OCI-LY3 (cell line): ENCODE measurements at regions not wholly inside any gene's neighbourhood (a gene's known extent, or its start where the extent isn't known, plus 50 kb on each side); places are given as distances from the start of the nearest gene placed in this dataset.

ENCODE experiments used
- H2AFZ ChIP-seq: fragments of 200-600, 300-600 bp; shearing (Covaris generic); 2 replicates; pipeline ENCODE4 v1.6.0; 2014; ENCODE audit warnings: antibody characterized with exemption, low read depth, low read length
- H3K27ac ChIP-seq: fragments of 200-600, 300-600 bp; sonication (generic); 2 replicates; pipeline ENCODE4 v1.5.1; 2014; ENCODE audit warnings: mild to moderate bottlenecking, low read length, moderate library complexity, mixed read lengths
- H3K27me3 ChIP-seq: fragments of 200-600, 300-600 bp; sonication (generic); 2 replicates; pipeline ENCODE4 v1.6.1; 2014; ENCODE audit warnings: low read depth, low read length, mixed read lengths
- H3K36me3 ChIP-seq: fragments of 200-600, 300-600 bp; sonication (generic); replicated peaks from 2 replicates; pipeline ENCODE3; 2014; ENCODE audit warnings: low read depth, low read length, mixed read lengths
- H3K4me1 ChIP-seq: fragments of 300-600, 200-600 bp; sonication (generic); 2 replicates; pipeline ENCODE4 v1.6.1; 2014; ENCODE audit warnings: low read length, mixed read lengths
- H3K4me2 ChIP-seq: fragments of 200-600, 300-600 bp; sonication (generic); 2 replicates; pipeline ENCODE4 v1.6.1; 2014; ENCODE audit warnings: low read length, mixed read lengths
- H3K4me3 ChIP-seq: fragments of 300-600, 200-600 bp; sonication (generic); 2 replicates; pipeline ENCODE4 v1.5.1; 2014; ENCODE audit warnings: antibody characterized with exemption, mild to moderate bottlenecking, low read length, moderate library complexity
- H3K79me2 ChIP-seq: fragments of 300-600, 200-600 bp; shearing (Covaris generic); 2 replicates; pipeline ENCODE4 v1.6.1; 2014; ENCODE audit warnings: mild to moderate bottlenecking, low read length, mixed read lengths
- H3K9ac ChIP-seq: fragments of 300-600, 200-600 bp; shearing (Covaris generic); 2 replicates; pipeline ENCODE4 v1.6.0; 2014; ENCODE audit warnings: mild to moderate bottlenecking, low read length, moderate library complexity
- H3K9me3 ChIP-seq: fragments of 200-600, 300-600 bp; shearing (Covaris generic); 2 replicates; pipeline ENCODE4 v1.6.1; 2014; ENCODE audit warnings: low read length, mixed read lengths; ENCODE audit not compliant: insufficient read depth
- H4K20me1 ChIP-seq: fragments of 200-600, 300-600 bp; sonication (generic); 2 replicates; pipeline ENCODE4 v1.6.1; 2016; ENCODE audit warnings: low read length, mixed read lengths; ENCODE audit not compliant: insufficient read depth
- CTCF ChIP-seq: fragments of 200-600, 300-600 bp; sonication (generic); IDR thresholded peaks from 2 replicates; pipeline ENCODE4 v1.5.1; 2014; ENCODE audit warnings: antibody characterized with exemption, low read length, low read depth
- EZH2phosphoT487 ChIP-seq: fragments of 200-600 bp; shearing (Covaris generic); IDR thresholded peaks from 2 replicates; pipeline ENCODE4 v1.6.1; 2018; ENCODE audit warnings: antibody characterized with exemption, mixed run types, low read depth

GRCh38 chr7:8357536-8357935 is 75.9 kb upstream of the NXPH1 start:
- no peak overlapping the region for H3K4me3 ChIP-seq
- TF ChIP-seq CTCF, result no peak
- TF ChIP-seq EZH2phosphoT487, result no peak
- H3K27ac ChIP-seq, result no peak overlapping the region
- H4K20me1 ChIP-seq, result no peaks in the 10 kb centered on the region
- no peaks in the 10 kb centered on the region for H3K36me3 ChIP-seq
- H2AFZ ChIP-seq, result no peak overlapping the region
- H3K9me3 ChIP-seq, result no peaks in the 10 kb centered on the region
- H3K4me1 ChIP-seq, result no peaks in the 10 kb centered on the region
- no peaks in the 10 kb centered on the region for H3K79me2 ChIP-seq
- H3K9ac ChIP-seq, result no peak overlapping the region
- H3K27me3 ChIP-seq, result no peaks in the 10 kb centered on the region
- no peak overlapping the region for H3K4me2 ChIP-seq

- H3K4me1 ChIP-seq, result no peaks in the 10 kb centered on the region
- H3K27ac ChIP-seq, result no peak overlapping the region
- no peak overlapping the region for H3K9ac ChIP-seq
- H3K4me3 ChIP-seq, result no peak overlapping the region
- no peaks in the 10 kb centered on the region for H3K79me2 ChIP-seq
- H3K4me2 ChIP-seq, result no peak overlapping the region
- no peak for TF ChIP-seq EZH2phosphoT487
- no peak for TF ChIP-seq CTCF
- H3K27me3 ChIP-seq, result no peaks in the 10 kb centered on the region
- H4K20me1 ChIP-seq, result no peaks in the 10 kb centered on the region
- no peak overlapping the region for H2AFZ ChIP-seq
- H3K36me3 ChIP-seq, result no peaks in the 10 kb centered on the region
- no peaks in the 10 kb centered on the region for H3K9me3 ChIP-seq
These were observed 72.8 kb upstream of the NXPH1 start for GRCh38 chr7:8360564-8361153.

DNA sequence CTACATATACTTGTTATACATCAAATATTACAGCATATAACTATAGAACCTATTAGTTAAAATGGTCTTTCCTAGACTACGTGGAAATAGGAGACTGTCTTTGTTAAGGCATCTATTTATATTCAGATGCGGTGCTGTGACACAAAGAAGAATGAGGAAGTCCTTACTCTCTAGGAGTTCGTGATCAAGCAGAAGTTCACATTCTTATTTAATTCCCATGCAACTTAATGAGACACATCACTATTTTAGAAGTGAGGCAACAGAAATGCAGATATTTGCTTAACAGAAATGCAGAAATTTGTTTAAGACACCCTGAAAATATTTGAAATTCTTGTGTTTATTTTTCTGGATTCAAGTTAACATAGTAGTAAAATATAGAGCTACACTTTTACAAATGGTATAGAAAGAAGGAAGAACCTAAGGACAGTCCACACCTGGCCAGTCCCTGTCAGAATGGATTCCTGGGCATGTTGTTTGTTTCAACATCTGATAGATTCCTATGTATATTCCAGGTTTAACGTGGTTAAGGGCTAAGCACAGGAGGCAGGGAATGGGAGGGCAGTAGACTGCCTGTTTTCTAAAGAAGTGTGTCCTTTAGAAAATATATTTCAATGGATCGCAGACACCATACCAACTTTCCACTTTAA is 70.6 kb upstream of the NXPH1 start:
- Histone ChIP-seq H4K20me1 (no peaks in the 10 kb centered on the region), H3K9ac (no peak overlapping the region), H3K79me2 (no peaks in the 10 kb centered on the region), H3K4me2 (no peak overlapping the region), H3K36me3 (no peaks in the 10 kb centered on the region), H2AFZ (no peak overlapping the region), H3K27ac (no peak overlapping the region), H3K9me3 (no peaks in the 10 kb centered on the region), H3K4me3 (no peak overlapping the region), H3K27me3 (no peaks in the 10 kb centered on the region), H3K4me1 (no peaks in the 10 kb centered on the region)
- TF ChIP-seq CTCF (no peak), EZH2phosphoT487 (no peak)

DNA sequence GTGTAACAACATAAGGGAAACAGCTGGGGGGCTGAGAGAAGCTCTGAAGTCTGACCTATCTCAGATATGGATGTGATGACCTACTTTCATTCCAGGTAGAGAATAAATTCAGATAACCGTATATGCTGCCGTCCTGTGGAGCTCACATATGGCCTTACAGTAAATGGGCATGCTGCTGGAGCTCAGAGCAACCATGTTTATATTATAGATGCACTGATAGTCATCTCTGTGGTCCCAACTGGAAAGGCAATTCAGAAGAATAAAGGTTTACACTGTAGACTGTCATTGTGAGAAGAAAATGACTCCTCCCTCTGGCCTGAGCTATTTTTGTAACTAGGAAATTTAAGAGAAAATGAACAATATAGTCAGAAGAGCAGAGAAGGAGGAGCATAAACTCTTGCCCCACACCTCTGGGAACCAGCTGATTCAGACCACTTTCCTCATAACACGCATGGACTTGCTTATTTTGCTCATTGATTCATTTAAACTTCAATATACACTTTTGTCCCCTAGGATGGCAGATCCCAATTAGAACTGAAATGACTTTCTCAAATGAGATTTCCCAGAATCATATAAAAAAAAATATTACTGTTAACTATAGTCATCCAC is 69.9 kb upstream of the NXPH1 start:
- Histone ChIP-seq H3K79me2 (no peaks in the 10 kb centered on the region), H3K27ac (no peak overlapping the region), H3K36me3 (no peaks in the 10 kb centered on the region), H3K9ac (no peak overlapping the region), H3K4me2 (no peak overlapping the region), H2AFZ (no peak overlapping the region), H4K20me1 (no peaks in the 10 kb centered on the region), H3K4me3 (no peak overlapping the region), H3K9me3 (no peaks in the 10 kb centered on the region), H3K4me1 (no peaks in the 10 kb centered on the region), H3K27me3 (no peaks in the 10 kb centered on the region)
- no peak for TF ChIP-seq CTCF
- no peak for TF ChIP-seq EZH2phosphoT487
